HG02970 (cell line): ENCODE measurements at regions not wholly inside any gene's neighbourhood (a gene's known extent, or its start where the extent isn't known, plus 50 kb on each side); places are given as distances from the start of the nearest gene placed in this dataset.
"Not testable (repeated sequence)": the region's sequence is repeated elsewhere in the genome, so short reads cannot be mapped to it uniquely, and the experiment has no call there.

Experiments used
- ATAC-seq: cut with Tn5 transposase; IDR thresholded peaks from one replicate; pipeline ENCODE4 v1.9.1; 2021; ENCODE audit warnings: mild to moderate bottlenecking, moderate library complexity, moderate number of reproducible peaks; ENCODE audit not compliant: unreplicated experiment, low FRiP score

- not testable (repeated sequence) for ATAC-seq
Observed at GRCh38 chr12:25710938-25711605, 158.0 kb upstream of the LMNTD1 start.

GRCh38 chr12:25712169-25712568 lies 159.1 kb upstream of the LMNTD1 start:
- ATAC-seq, result peak; percentile 43

- peak; percentile 97 for ATAC-seq
Observed at GRCh38 chr12:25713264-25713663, 160.2 kb upstream of the LMNTD1 start.

GRCh38 chr12:25714198-25714984 lies 161.3 kb upstream of the LMNTD1 start:
- ATAC-seq, result no peak

GRCh38 chr12:25715102-25715501 lies 162.0 kb upstream of the LMNTD1 start:
- no peak for ATAC-seq

- no peak for ATAC-seq
Observed at GRCh38 chr12:25716842-25717241, 163.8 kb upstream of the LMNTD1 start.

GRCh38 chr12:25717552-25717951 lies 164.5 kb upstream of the LMNTD1 start:
- no peak for ATAC-seq

GRCh38 chr12:25718081-25718731 lies 165.1 kb upstream of the LMNTD1 start:
- ATAC-seq, result no peak

GRCh38 chr12:25719505-25719904 lies 166.4 kb upstream of the LMNTD1 start:
- ATAC-seq, result no peak

GRCh38 chr12:25723336-25723735 lies 170.3 kb upstream of the LMNTD1 start:
- no peak for ATAC-seq

GRCh38 chr12:25723921-25724491 lies 170.9 kb upstream of the LMNTD1 start:
- ATAC-seq, result no peak

- ATAC-seq, result no peak
Observed at GRCh38 chr12:25725470-25725869, 172.4 kb upstream of the LMNTD1 start.

GRCh38 chr12:25725931-25726330 lies 172.8 kb upstream of the LMNTD1 start:
- ATAC-seq, result no peak

- ATAC-seq, result no peak
Observed at GRCh38 chr12:25728056-25728595, 175.0 kb upstream of the LMNTD1 start.

GRCh38 chr12:25730489-25731349 lies 177.6 kb upstream of the LMNTD1 start:
- no peak for ATAC-seq

- no peak for ATAC-seq
Observed at GRCh38 chr12:25733541-25733940, 180.5 kb upstream of the LMNTD1 start.

- ATAC-seq, result no peak
Observed at GRCh38 chr12:25734529-25735180, 181.6 kb upstream of the LMNTD1 start.

GRCh38 chr12:25740617-25741016 lies 187.5 kb upstream of the LMNTD1 start:
- ATAC-seq, result no peak

GRCh38 chr12:25741917-25742316 lies 188.8 kb upstream of the LMNTD1 start:
- no peak for ATAC-seq
